ENCODE measurements at regions not wholly inside any gene's neighbourhood (a gene's known extent, or its start where the extent isn't known, plus 50 kb on each side); places are given as distances from the start of the nearest gene placed in this dataset.
"Not testable (repeated sequence)": the region's sequence is repeated elsewhere in the genome, so short reads cannot be mapped to it uniquely, and the experiment has no call there.

DNA sequence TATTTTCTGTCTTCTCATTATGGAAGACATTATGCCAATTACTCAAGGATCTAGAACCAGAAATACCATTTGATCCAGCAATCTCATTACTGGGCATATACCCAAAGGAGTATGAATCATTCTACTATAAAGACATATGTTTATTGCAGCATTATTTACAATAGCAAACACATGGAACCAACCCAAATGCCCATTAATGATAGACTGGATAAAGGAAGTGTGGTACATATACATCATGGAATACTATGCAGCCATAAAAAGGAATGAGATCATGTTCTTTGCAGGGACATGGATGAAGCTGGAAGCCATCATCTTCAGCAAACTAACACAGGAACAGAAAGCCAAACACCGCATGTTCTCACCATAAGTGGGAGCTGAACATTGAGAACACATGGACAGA lies 161.8 kb upstream of the DAAM1 start:
- H3K36me3 ChIP-seq (ENCODE audit: insufficient read depth, low read length); DNase-seq; H3K4me3 ChIP-seq (ENCODE audit: low read length); H3K27me3 ChIP-seq (ENCODE audit: low read length); H3K9me2 ChIP-seq (replicated peaks; ENCODE audit: insufficient read depth, low read length); H2AFZ ChIP-seq (ENCODE audit: low read length); H3K79me2 ChIP-seq (ENCODE audit: low read length); H3K9me3 ChIP-seq (ENCODE audit: low read length); H3K9ac ChIP-seq (ENCODE audit: low read length); H3K27ac ChIP-seq (ENCODE audit: low read length); H3K4me1 ChIP-seq (ENCODE audit: low read length); H4K20me1 ChIP-seq (ENCODE audit: insufficient read depth, low read depth, low read length); H3K4me2 ChIP-seq (ENCODE audit: low read depth, low read length, poor library complexity, severe bottlenecking): not testable (repeated sequence)

DNA sequence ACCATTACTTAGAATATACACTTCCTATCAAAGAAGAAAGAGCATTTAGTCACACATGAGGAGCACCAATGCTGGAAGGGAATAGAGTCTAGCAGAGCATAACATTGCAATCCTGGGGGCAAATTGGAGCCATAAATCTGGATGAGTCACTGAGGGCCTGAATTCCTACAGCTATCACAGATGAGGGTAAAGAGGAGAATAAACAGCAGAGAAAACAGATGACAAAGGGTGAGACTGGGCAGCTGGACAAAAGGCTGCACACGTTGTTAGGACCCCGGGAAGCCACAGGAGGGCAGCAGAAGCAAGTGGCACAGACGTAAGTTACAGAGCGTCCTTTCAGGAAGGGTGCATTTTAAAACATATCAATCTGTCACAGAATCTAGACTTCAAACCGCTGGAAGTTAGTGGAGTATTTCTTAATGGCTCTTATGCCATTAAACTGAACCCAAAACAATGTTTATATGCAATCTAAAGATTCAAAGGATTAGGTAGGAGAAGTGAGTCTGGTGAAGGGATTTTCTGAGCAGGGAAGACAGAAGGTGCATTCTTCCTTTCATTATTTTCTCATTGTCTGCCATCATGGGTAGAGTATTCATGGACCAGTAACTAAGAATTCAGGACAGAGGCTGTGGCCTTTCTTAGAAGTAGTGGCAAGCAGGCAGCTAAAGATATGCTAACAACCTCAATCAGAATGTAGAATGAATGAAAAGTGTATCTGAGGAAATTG lies 159.8 kb upstream of the DAAM1 start:
- H3K27me3 ChIP-seq (ENCODE audit: low read length) = no peaks in the 10 kb centered on the region
- no peak overlapping the region for H3K4me3 ChIP-seq (ENCODE audit: low read length)
- H3K9me2 ChIP-seq (replicated peaks; ENCODE audit: insufficient read depth, low read length) = no peaks in the 10 kb centered on the region
- no peaks in the 10 kb centered on the region for H3K36me3 ChIP-seq (ENCODE audit: insufficient read depth, low read length)
- DNase-seq = peak; percentile 86
- no peak overlapping the region for H3K4me2 ChIP-seq (ENCODE audit: low read depth, low read length, poor library complexity, severe bottlenecking)
- H3K9ac ChIP-seq (ENCODE audit: low read length) = no peak overlapping the region
- no peak overlapping the region for H3K27ac ChIP-seq (ENCODE audit: low read length)
- no peak overlapping the region for H2AFZ ChIP-seq (ENCODE audit: low read length)
- no peaks in the 10 kb centered on the region for H3K4me1 ChIP-seq (ENCODE audit: low read length)
- no peaks in the 10 kb centered on the region for H4K20me1 ChIP-seq (ENCODE audit: insufficient read depth, low read depth, low read length)
- H3K79me2 ChIP-seq (ENCODE audit: low read length) = no peaks in the 10 kb centered on the region
- no peaks in the 10 kb centered on the region for H3K9me3 ChIP-seq (ENCODE audit: low read length)

DNA sequence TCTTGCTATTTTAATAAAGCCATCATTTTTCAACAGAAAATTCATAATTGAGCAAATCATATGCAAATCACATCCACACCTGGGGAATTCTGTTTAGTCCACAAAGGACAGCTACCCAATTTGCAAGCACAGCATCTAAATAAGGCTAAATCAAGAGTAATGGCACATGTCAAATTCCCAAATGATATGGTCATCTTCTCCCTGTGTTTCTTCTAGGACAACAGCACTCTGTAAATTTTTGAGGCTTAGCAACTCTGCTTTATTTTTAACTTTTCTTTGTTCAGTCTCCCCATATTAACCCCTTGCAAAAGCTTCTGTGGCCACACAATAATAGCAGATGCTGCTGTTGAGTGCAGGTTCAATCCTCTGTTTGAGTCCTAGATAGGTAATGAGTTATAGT lies 155.6 kb upstream of the DAAM1 start:
- no peak for DNase-seq
- Histone ChIP-seq H3K4me2 (ENCODE audit: low read depth, low read length, poor library complexity, severe bottlenecking) (no peak overlapping the region), H3K9me2 (replicated peaks; ENCODE audit: insufficient read depth, low read length) (no peaks in the 10 kb centered on the region), H3K4me3 (ENCODE audit: low read length) (no peak overlapping the region), H3K27me3 (ENCODE audit: low read length) (no peaks in the 10 kb centered on the region), H3K9me3 (ENCODE audit: low read length) (no peaks in the 10 kb centered on the region), H3K9ac (ENCODE audit: low read length) (no peak overlapping the region), H2AFZ (ENCODE audit: low read length) (no peak overlapping the region), H4K20me1 (ENCODE audit: insufficient read depth, low read depth, low read length) (no peaks in the 10 kb centered on the region), H3K27ac (ENCODE audit: low read length) (no peak overlapping the region), H3K36me3 (ENCODE audit: insufficient read depth, low read length) (no peaks in the 10 kb centered on the region), H3K79me2 (ENCODE audit: low read length) (no peaks in the 10 kb centered on the region), H3K4me1 (ENCODE audit: low read length) (no peaks in the 10 kb centered on the region)

DNA sequence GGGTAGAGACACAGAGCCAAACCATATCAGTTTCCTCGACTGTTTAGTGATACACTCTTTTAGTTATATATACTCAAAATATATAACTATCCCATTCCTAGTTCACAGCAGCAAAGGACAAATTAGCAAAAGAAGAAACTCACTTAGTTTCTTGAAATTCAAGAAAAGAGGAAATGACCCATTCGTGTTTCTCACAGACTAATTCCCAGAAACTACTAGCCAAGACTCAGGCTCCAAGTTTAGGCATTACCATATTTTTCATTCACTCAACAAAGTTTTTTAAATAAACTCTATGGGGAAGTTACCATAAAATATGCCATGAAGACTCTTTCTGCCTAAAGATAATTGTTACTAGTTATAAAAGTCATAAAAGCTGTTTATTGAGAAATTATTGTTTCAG lies 152.3 kb upstream of the DAAM1 start:
- H3K9me3 ChIP-seq (ENCODE audit: low read length) = no peaks in the 10 kb centered on the region
- no peak overlapping the region for H3K4me2 ChIP-seq (ENCODE audit: low read depth, low read length, poor library complexity, severe bottlenecking)
- H3K9ac ChIP-seq (ENCODE audit: low read length) = no peak overlapping the region
- no peaks in the 10 kb centered on the region for H3K9me2 ChIP-seq (replicated peaks; ENCODE audit: insufficient read depth, low read length)
- H2AFZ ChIP-seq (ENCODE audit: low read length) = no peak overlapping the region
- no peaks in the 10 kb centered on the region for H3K36me3 ChIP-seq (ENCODE audit: insufficient read depth, low read length)
- H3K79me2 ChIP-seq (ENCODE audit: low read length) = no peaks in the 10 kb centered on the region
- H4K20me1 ChIP-seq (ENCODE audit: insufficient read depth, low read depth, low read length) = no peaks in the 10 kb centered on the region
- H3K27me3 ChIP-seq (ENCODE audit: low read length) = no peaks in the 10 kb centered on the region
- no peak for DNase-seq
- H3K4me1 ChIP-seq (ENCODE audit: low read length) = no peaks in the 10 kb centered on the region
- H3K4me3 ChIP-seq (ENCODE audit: low read length) = no peak overlapping the region
- no peak overlapping the region for H3K27ac ChIP-seq (ENCODE audit: low read length)

DNA sequence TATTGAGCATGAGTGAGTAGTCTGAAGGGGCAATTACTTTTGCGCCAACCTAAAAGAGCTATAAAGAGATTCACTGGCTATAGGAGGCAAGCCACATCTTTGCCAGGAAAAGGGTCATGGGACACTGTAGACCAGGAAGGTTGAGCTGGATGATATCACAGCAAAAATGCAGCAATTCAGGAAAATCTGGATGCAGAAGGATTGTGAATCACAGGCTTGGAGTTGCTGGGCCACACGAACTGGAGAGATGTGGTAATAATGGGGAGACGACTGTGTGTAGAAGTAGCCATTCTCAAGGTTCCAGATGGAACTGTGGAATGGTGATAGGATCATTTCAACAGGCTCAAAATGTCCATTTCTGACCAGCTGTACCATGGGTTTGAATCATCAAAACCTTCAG lies 151.4 kb upstream of the DAAM1 start:
- no peak overlapping the region for H2AFZ ChIP-seq (ENCODE audit: low read length)

DNA sequence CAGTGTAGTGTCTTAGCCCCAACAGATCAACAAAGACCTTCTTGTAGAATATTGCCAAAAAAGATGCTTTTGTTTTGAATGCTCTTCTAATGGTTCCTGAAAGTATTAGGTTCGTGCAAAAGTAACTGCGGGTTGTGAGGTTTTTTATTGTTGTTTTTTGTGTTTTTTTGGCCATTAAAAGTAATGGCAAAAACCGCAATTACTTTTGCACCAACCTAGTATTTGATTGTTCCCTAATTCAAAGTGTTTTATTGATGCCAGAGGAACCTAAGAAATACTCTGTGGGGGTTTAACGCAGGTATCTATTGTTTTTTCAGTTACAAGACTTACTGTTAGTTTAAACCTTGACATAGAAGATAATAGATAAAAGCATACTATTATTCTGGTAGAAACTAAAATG lies 150.8 kb upstream of the DAAM1 start:
- no peak overlapping the region for H2AFZ ChIP-seq (ENCODE audit: low read length)
- no peak overlapping the region for H3K4me3 ChIP-seq (ENCODE audit: low read length)

More for the DNA sequence above, 151.4 kb upstream of the DAAM1 start:
- H3K9me3 ChIP-seq (ENCODE audit: low read length) = no peaks in the 10 kb centered on the region
- no peak overlapping the region for H3K9ac ChIP-seq (ENCODE audit: low read length)
- H3K79me2 ChIP-seq (ENCODE audit: low read length) = no peaks in the 10 kb centered on the region
- H3K4me1 ChIP-seq (ENCODE audit: low read length) = no peaks in the 10 kb centered on the region
- H4K20me1 ChIP-seq (ENCODE audit: insufficient read depth, low read depth, low read length) = no peaks in the 10 kb centered on the region
- no peaks in the 10 kb centered on the region for H3K27me3 ChIP-seq (ENCODE audit: low read length)
- H3K4me2 ChIP-seq (ENCODE audit: low read depth, low read length, poor library complexity, severe bottlenecking) = no peak overlapping the region
- no peak overlapping the region for H3K27ac ChIP-seq (ENCODE audit: low read length)
- DNase-seq = no peak
- no peak overlapping the region for H3K4me3 ChIP-seq (ENCODE audit: low read length)
- no peaks in the 10 kb centered on the region for H3K36me3 ChIP-seq (ENCODE audit: insufficient read depth, low read length)
- H3K9me2 ChIP-seq (replicated peaks; ENCODE audit: insufficient read depth, low read length) = no peaks in the 10 kb centered on the region

DNA sequence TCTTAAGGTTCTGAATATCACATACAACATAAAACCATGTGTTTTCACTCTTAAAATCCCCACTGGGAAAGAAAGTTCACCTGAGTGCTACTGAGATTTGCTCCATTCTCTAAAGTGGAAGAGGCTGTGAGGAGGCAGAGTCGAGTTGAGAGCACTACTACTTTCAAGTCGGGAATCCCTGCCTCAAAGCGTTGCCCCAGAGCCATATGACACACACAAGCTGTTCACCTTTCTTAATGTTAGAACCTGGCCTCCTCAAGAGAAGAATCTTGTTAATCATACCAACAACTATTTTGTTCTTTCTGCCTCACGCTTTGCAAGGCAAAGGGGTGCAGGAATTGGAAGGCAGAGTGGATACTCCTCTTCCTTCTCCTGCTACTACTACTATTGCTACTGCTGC lies 149.7 kb upstream of the DAAM1 start:
- no peak overlapping the region for H3K9ac ChIP-seq (ENCODE audit: low read length)
- no peak overlapping the region for H3K4me3 ChIP-seq (ENCODE audit: low read length)
- H2AFZ ChIP-seq (ENCODE audit: low read length) = no peak overlapping the region
- H3K4me2 ChIP-seq (ENCODE audit: low read depth, low read length, poor library complexity, severe bottlenecking) = no peak overlapping the region
- H3K9me3 ChIP-seq (ENCODE audit: low read length) = no peaks in the 10 kb centered on the region
- H4K20me1 ChIP-seq (ENCODE audit: insufficient read depth, low read depth, low read length) = no peaks in the 10 kb centered on the region
- no peaks in the 10 kb centered on the region for H3K9me2 ChIP-seq (replicated peaks; ENCODE audit: insufficient read depth, low read length)
- H3K4me1 ChIP-seq (ENCODE audit: low read length) = no peaks in the 10 kb centered on the region
- no peaks in the 10 kb centered on the region for H3K36me3 ChIP-seq (ENCODE audit: insufficient read depth, low read length)
- DNase-seq = no peak
- no peak overlapping the region for H3K27ac ChIP-seq (ENCODE audit: low read length)
- H3K79me2 ChIP-seq (ENCODE audit: low read length) = no peaks in the 10 kb centered on the region
- H3K27me3 ChIP-seq (ENCODE audit: low read length) = no peaks in the 10 kb centered on the region

More for the DNA sequence above, 150.8 kb upstream of the DAAM1 start:
- H3K9me2 ChIP-seq (replicated peaks; ENCODE audit: insufficient read depth, low read length) = no peaks in the 10 kb centered on the region
- H3K79me2 ChIP-seq (ENCODE audit: low read length) = no peaks in the 10 kb centered on the region
- no peak overlapping the region for H3K4me2 ChIP-seq (ENCODE audit: low read depth, low read length, poor library complexity, severe bottlenecking)
- no peak overlapping the region for H3K9ac ChIP-seq (ENCODE audit: low read length)
- H3K36me3 ChIP-seq (ENCODE audit: insufficient read depth, low read length) = no peaks in the 10 kb centered on the region
- H3K4me1 ChIP-seq (ENCODE audit: low read length) = no peaks in the 10 kb centered on the region
- no peaks in the 10 kb centered on the region for H4K20me1 ChIP-seq (ENCODE audit: insufficient read depth, low read depth, low read length)
- H3K27me3 ChIP-seq (ENCODE audit: low read length) = no peaks in the 10 kb centered on the region
- no peak overlapping the region for H3K27ac ChIP-seq (ENCODE audit: low read length)
- DNase-seq = no peak
- no peaks in the 10 kb centered on the region for H3K9me3 ChIP-seq (ENCODE audit: low read length)

DNA sequence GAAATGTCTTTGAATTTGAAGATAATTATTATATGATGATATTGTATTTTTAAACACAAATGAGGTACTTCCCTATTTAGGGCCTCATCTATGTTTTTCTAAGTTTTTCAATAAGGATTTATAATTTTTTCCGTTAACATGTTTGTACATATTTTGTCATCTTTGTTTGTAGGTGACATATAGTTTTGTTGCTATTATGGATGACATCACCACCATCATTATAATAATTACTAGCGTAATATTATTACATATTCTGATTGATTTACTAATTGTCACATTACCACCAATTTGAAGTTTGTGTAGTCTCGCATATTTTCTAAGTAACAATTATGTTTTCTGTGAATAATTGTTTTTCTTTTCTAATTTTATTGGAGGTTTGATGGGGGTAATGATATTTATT lies 147.2 kb upstream of the DAAM1 start:
- H3K9me2 ChIP-seq (replicated peaks; ENCODE audit: insufficient read depth, low read length) = no peaks in the 10 kb centered on the region
- H3K4me1 ChIP-seq (ENCODE audit: low read length) = no peaks in the 10 kb centered on the region
- H2AFZ ChIP-seq (ENCODE audit: low read length) = no peak overlapping the region
- H3K9me3 ChIP-seq (ENCODE audit: low read length) = no peaks in the 10 kb centered on the region
- no peaks in the 10 kb centered on the region for H4K20me1 ChIP-seq (ENCODE audit: insufficient read depth, low read depth, low read length)
- no peak overlapping the region for H3K9ac ChIP-seq (ENCODE audit: low read length)
- no peak for DNase-seq
- no peaks in the 10 kb centered on the region for H3K27me3 ChIP-seq (ENCODE audit: low read length)
- H3K36me3 ChIP-seq (ENCODE audit: insufficient read depth, low read length) = no peaks in the 10 kb centered on the region
- no peak overlapping the region for H3K4me2 ChIP-seq (ENCODE audit: low read depth, low read length, poor library complexity, severe bottlenecking)
- H3K4me3 ChIP-seq (ENCODE audit: low read length) = no peak overlapping the region
- H3K79me2 ChIP-seq (ENCODE audit: low read length) = no peaks in the 10 kb centered on the region
- no peak overlapping the region for H3K27ac ChIP-seq (ENCODE audit: low read length)

DNA sequence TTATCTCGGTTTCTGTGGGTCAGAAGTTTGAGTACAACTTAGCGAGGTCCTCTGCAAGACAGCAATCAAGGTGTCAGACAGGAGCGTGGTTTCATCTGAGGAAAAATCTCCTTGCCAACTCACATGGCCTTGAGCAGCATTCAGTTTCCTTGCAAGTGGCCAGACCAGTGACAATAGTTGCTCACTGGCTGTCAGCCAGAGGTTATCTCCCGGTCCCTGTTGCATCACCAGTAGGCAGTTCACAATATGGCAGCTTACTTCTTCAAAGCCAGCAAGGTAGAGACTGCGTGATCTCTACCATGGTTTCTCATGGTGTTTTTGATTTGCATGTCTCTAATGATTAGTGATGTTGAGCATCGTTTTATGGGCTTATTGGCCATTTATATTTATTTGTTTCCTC lies 143.8 kb upstream of the DAAM1 start:
- no peak overlapping the region for H3K4me2 ChIP-seq (ENCODE audit: low read depth, low read length, poor library complexity, severe bottlenecking)
- no peaks in the 10 kb centered on the region for H3K9me2 ChIP-seq (replicated peaks; ENCODE audit: insufficient read depth, low read length)
- no peaks in the 10 kb centered on the region for H3K4me1 ChIP-seq (ENCODE audit: low read length)
- H4K20me1 ChIP-seq (ENCODE audit: insufficient read depth, low read depth, low read length) = no peaks in the 10 kb centered on the region
- no peak overlapping the region for H3K9ac ChIP-seq (ENCODE audit: low read length)
- no peak overlapping the region for H2AFZ ChIP-seq (ENCODE audit: low read length)
- H3K79me2 ChIP-seq (ENCODE audit: low read length) = no peaks in the 10 kb centered on the region
- no peaks in the 10 kb centered on the region for H3K9me3 ChIP-seq (ENCODE audit: low read length)
- H3K36me3 ChIP-seq (ENCODE audit: insufficient read depth, low read length) = no peaks in the 10 kb centered on the region
- DNase-seq = no peak
- H3K27ac ChIP-seq (ENCODE audit: low read length) = no peak overlapping the region
- H3K27me3 ChIP-seq (ENCODE audit: low read length) = no peaks in the 10 kb centered on the region
- H3K4me3 ChIP-seq (ENCODE audit: low read length) = no peak overlapping the region

Data from Karpas-422 (cell line).